GM23338 (cell line): ENCODE measurements at regions not wholly inside any gene's neighbourhood (a gene's known extent, or its start where the extent isn't known, plus 50 kb on each side); places are given as distances from the start of the nearest gene placed in this dataset.

Experiments
- ATAC-seq: fragments of 200-7000 bp; cut with Tn5 transposase; 3 replicates; pipeline ENCODE4 v1.9.1; 2020
- DNase-seq: peaks from one replicate; pipeline ENCODE4 v3.0.0-alpha.2; 2015; ENCODE audit warnings: low spot score
- H2AFZ ChIP-seq: fragments of 200-600 bp; sonication (generic); 2 replicates; pipeline ENCODE4 v1.8.0; 2016; ENCODE audit warnings: antibody characterized with exemption, mild to moderate bottlenecking, moderate library complexity
- H3F3A ChIP-seq: fragments of 200-600 bp; sonication (generic); replicated peaks from 2 replicates; pipeline ENCODE4 v1.8.0; 2017; ENCODE audit warnings: antibody characterized with exemption, mixed run types, low read depth
- H3K27ac ChIP-seq: fragments of 200-600 bp; sonication (generic); 2 replicates; pipeline ENCODE4 v1.6.1; 2016; ENCODE audit warnings: low read depth
- H3K27me3 ChIP-seq: fragments of 200-600 bp; sonication (generic); 2 replicates; pipeline ENCODE4 v1.8.0; 2016; ENCODE audit warnings: mild to moderate bottlenecking, mixed run types, moderate library complexity; ENCODE audit not compliant: insufficient read depth
- H3K36me3 ChIP-seq: fragments of 200-600 bp; sonication (generic); 2 replicates; pipeline ENCODE4 v1.8.0; 2016; ENCODE audit warnings: mild to moderate bottlenecking; ENCODE audit not compliant: insufficient read depth
- H3K4me1 ChIP-seq: fragments of 200-600 bp; sonication (generic); 2 replicates; pipeline ENCODE4 v1.8.0; 2016; ENCODE audit warnings: mild to moderate bottlenecking, moderate library complexity; ENCODE audit not compliant: insufficient read depth
- H3K4me2 ChIP-seq: fragments of 200-600 bp; sonication (generic); 2 replicates; pipeline ENCODE4 v1.7.1; 2017; ENCODE audit warnings: mixed run types
- H3K4me3 ChIP-seq: fragments of 200-600 bp; sonication (generic); 2 replicates; pipeline ENCODE4 v1.6.1; 2016; ENCODE audit warnings: mixed run types
- H3K79me2 ChIP-seq: fragments of 200-600 bp; sonication (generic); replicated peaks from 2 replicates; pipeline ENCODE4 v1.8.0; 2017; ENCODE audit warnings: mild to moderate bottlenecking; ENCODE audit not compliant: insufficient read depth
- H3K9me2 ChIP-seq: fragments of 200-600 bp; sonication (generic); 2 replicates; pipeline ENCODE4 v1.8.0; 2017; ENCODE audit not compliant: insufficient read depth
- H4K20me1 ChIP-seq: fragments of 200-600 bp; sonication (generic); replicated peaks from 2 replicates; pipeline ENCODE4 v1.8.0; 2017; ENCODE audit warnings: mild to moderate bottlenecking; ENCODE audit not compliant: insufficient read depth
- H3K27ac Mint-ChIP-seq: 2 replicates; pipeline ENCODE4 v1.8.0; 2020; ENCODE audit warnings: inconsistent platforms, mild to moderate bottlenecking, moderate library complexity, mixed read lengths
- H3K27me3 Mint-ChIP-seq: 3 replicates; pipeline ENCODE4 v1.8.0; 2022; ENCODE audit warnings: low read depth, mild to moderate bottlenecking, moderate library complexity, mixed read lengths, inconsistent platforms; ENCODE audit not compliant: insufficient read depth, poor library complexity
- H3K36me3 Mint-ChIP-seq: 3 replicates; pipeline ENCODE4 v1.8.0; 2021; ENCODE audit warnings: low read depth, mild to moderate bottlenecking, inconsistent platforms, moderate library complexity, mixed read lengths
- H3K4me1 Mint-ChIP-seq: 3 replicates; pipeline ENCODE4 v1.8.0; 2020; ENCODE audit warnings: mild to moderate bottlenecking, inconsistent platforms, mixed read lengths
- H3K4me3 Mint-ChIP-seq: 3 replicates; pipeline ENCODE4 v1.8.0; 2021; ENCODE audit warnings: moderate library complexity, mild to moderate bottlenecking, inconsistent platforms, mixed read lengths
- H3K9me3 Mint-ChIP-seq: 3 replicates; pipeline ENCODE4 v1.8.0; 2020; ENCODE audit warnings: moderate library complexity, mild to moderate bottlenecking, inconsistent platforms, mixed read lengths
- CREB1 ChIP-seq: fragments of 250-450 bp; sonication (Bioruptor Pico); IDR thresholded peaks from 2 replicates; pipeline ENCODE4 v1.5.0; 2020; ENCODE audit warnings: low read depth, mild to moderate bottlenecking, moderate library complexity
- EZH2 ChIP-seq: fragments of 200-600 bp; sonication (generic); IDR thresholded peaks from one replicate; pipeline ENCODE4 v1.8.0; 2017; ENCODE audit warnings: antibody characterized with exemption, mild to moderate bottlenecking, low read depth; ENCODE audit not compliant: unreplicated experiment
- EZH2phosphoT487 ChIP-seq: fragments of 200-600 bp; sonication (generic); IDR thresholded peaks from one replicate; pipeline ENCODE4 v1.8.1; 2018; ENCODE audit warnings: antibody characterized with exemption; ENCODE audit not compliant: unreplicated experiment
- JUNB ChIP-seq: IDR thresholded peaks from one replicate; pipeline ENCODE4 v1.6.1; 2016; ENCODE audit warnings: antibody characterized with exemption; ENCODE audit not compliant: unreplicated experiment
- NANOG ChIP-seq: IDR thresholded peaks from 2 replicates; pipeline ENCODE4 v1.6.1; 2016; ENCODE audit warnings: antibody characterized with exemption, borderline replicate concordance
- STAT1 ChIP-seq: IDR thresholded peaks from one replicate; pipeline ENCODE4 v1.6.1; 2016; ENCODE audit warnings: antibody characterized with exemption; ENCODE audit not compliant: unreplicated experiment
- ZNF114 ChIP-seq: fragments of 250-450 bp; sonication (Bioruptor Pico); IDR thresholded peaks from 2 replicates; pipeline ENCODE4 v1.5.0; 2020; ENCODE audit warnings: mild to moderate bottlenecking, moderate library complexity
- ZNF331 ChIP-seq: fragments of 250-450 bp; sonication (Bioruptor Pico); IDR thresholded peaks from 2 replicates; pipeline ENCODE4 v1.5.0; 2020; ENCODE audit warnings: low read depth, mild to moderate bottlenecking, moderate library complexity
- TF ChIP-seq, protein P1 (sequence below): IDR thresholded peaks from one replicate; pipeline ENCODE4 v1.6.1; 2018; ENCODE audit warnings: antibody characterized with exemption; ENCODE audit not compliant: unreplicated experiment
- TF ChIP-seq, protein P2 (sequence below): IDR thresholded peaks from 2 replicates; pipeline ENCODE4 v1.6.1; 2016; ENCODE audit warnings: antibody characterized with exemption
- TF ChIP-seq, protein P3 (sequence below), 2 experiments: fragments of 200-600 bp in 1 of 2; sonication (generic) in 1 of 2; conservative IDR thresholded peaks; 2 replicates each; pipeline versions ENCODE4 v1.5.1 to v1.6.1; 2016 to 2017; ENCODE audit warnings: antibody characterized with exemption in 2 of 2, low read depth in 2 of 2, mild to moderate bottlenecking in 2 of 2, moderate library complexity in 1 of 2

DNA sequence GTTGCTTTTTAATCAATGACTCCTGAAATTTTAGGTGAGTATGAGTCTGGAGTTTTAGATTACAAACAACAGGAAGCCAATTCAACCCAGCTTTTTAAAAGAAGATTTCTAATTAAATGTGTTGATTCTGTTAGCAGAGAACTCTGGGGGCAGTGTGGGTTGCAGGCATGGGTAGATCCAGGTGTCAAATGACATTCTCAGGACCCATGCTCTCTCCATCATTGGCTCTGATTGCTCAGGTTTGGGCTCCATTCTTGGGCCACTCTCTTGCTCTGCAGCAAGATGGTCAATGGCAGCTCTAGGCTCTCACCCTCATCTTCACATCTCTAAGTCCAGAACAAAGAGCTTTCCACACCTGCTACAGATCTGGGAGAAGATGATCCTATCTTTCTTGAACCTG is 463.7 kb downstream of the PREX1 start:
- H3K36me3 ChIP-seq, result no peaks in the 10 kb centered on the region
- H3K9me2 ChIP-seq, result no peaks in the 10 kb centered on the region
- no peaks in the 10 kb centered on the region for H3K4me1 ChIP-seq
- no peak overlapping the region for H3K4me3 ChIP-seq
- ATAC-seq (no peak), DNase-seq (no peak)
- H3K27me3 Mint-ChIP-seq, result peaks cover 9% of the 10 kb centered on the region
- H3K27me3 ChIP-seq, result no peaks in the 10 kb centered on the region
- no peak for TF ChIP-seq STAT1
- no peak for TF ChIP-seq JUNB
- TF ChIP-seq EZH2, result no peak
- no peak for TF ChIP-seq ZNF331
- TF ChIP-seq EZH2phosphoT487, result no peak
- no peak for TF ChIP-seq CREB1 (CRISPR knock-in tag)
- H3K36me3 Mint-ChIP-seq, result peaks cover 2% of the 10 kb centered on the region; the same call in 2 of the 3 replicates
- no peak overlapping the region for H3K4me2 ChIP-seq
- no peak overlapping the region for H3K4me3 Mint-ChIP-seq
- peaks cover 7% of the 10 kb centered on the region for H3K4me1 Mint-ChIP-seq
- H4K20me1 ChIP-seq, result no peaks in the 10 kb centered on the region
- H3K9me3 Mint-ChIP-seq, result peaks cover 10% of the 10 kb centered on the region
- H3K79me2 ChIP-seq, result no peaks in the 10 kb centered on the region
- no peaks in the 10 kb centered on the region for H3F3A ChIP-seq
- no peak overlapping the region for H3K27ac Mint-ChIP-seq
- H2AFZ ChIP-seq, result no peak overlapping the region
- no peak overlapping the region for H3K27ac ChIP-seq

DNA sequence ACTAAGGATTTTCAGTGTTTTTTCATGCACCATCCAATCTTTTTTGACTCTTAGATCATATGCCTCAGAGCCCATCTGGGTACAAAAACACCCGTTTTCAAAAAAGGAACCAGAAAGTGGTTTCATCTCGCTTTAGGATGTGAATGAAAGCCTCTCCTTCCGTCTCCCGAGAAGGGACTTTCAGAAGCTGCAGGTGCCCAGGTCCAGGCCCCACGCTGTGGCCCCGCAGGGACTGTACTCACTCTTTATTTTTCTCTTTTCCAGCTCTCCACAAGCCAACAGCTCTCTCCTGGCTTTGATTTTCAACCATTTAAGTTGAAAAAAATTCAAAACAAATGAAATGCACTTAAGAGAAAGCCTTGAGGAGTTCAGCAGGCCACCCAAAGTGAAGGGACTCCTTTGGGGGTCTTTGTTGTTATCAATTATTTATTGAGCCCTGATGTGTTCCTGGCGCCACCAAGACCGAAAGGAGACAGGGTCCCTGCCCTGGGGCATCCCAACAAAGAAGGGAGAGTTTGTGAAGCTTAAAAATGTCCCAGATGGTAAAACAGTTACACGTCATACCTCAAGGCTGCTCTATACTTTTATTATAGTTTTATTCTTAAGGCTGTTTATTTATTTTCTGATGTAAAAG is 467.3 kb downstream of the PREX1 start:
- Histone ChIP-seq H3K27ac (no peak overlapping the region), H3K9me2 (no peaks in the 10 kb centered on the region), H3K4me1 (no peaks in the 10 kb centered on the region), H3K27me3 (no peaks in the 10 kb centered on the region), H4K20me1 (no peaks in the 10 kb centered on the region), H3F3A (no peaks in the 10 kb centered on the region), H3K79me2 (no peaks in the 10 kb centered on the region), H3K4me3 (no peak overlapping the region), H2AFZ (peak overlapping the region; percentile 56; the same call in 1 of the 2 replicates), H3K4me2 (no peak overlapping the region), H3K36me3 (no peaks in the 10 kb centered on the region)
- Mint-ChIP-seq H3K27ac (no peak overlapping the region), H3K4me3 (no peak overlapping the region), H3K4me1 (peaks cover 5% of the 10 kb centered on the region; the same call in 2 of the 3 replicates), H3K36me3 (peaks cover 5% of the 10 kb centered on the region; the same call in 1 of the 3 replicates), H3K27me3 (peaks cover 9% of the 10 kb centered on the region), H3K9me3 (peaks cover 9% of the 10 kb centered on the region; the same call in 2 of the 3 replicates)
- ATAC-seq, result peak; percentile 58
- DNase-seq, result no peak
- TF ChIP-seq CREB1 (CRISPR knock-in tag) (no peak), JUNB (no peak), ZNF114 (CRISPR knock-in tag) (no peak), ZNF331 (no peak), NANOG (no peak), STAT1 (no peak)
- TF ChIP-seq, protein P1, sequence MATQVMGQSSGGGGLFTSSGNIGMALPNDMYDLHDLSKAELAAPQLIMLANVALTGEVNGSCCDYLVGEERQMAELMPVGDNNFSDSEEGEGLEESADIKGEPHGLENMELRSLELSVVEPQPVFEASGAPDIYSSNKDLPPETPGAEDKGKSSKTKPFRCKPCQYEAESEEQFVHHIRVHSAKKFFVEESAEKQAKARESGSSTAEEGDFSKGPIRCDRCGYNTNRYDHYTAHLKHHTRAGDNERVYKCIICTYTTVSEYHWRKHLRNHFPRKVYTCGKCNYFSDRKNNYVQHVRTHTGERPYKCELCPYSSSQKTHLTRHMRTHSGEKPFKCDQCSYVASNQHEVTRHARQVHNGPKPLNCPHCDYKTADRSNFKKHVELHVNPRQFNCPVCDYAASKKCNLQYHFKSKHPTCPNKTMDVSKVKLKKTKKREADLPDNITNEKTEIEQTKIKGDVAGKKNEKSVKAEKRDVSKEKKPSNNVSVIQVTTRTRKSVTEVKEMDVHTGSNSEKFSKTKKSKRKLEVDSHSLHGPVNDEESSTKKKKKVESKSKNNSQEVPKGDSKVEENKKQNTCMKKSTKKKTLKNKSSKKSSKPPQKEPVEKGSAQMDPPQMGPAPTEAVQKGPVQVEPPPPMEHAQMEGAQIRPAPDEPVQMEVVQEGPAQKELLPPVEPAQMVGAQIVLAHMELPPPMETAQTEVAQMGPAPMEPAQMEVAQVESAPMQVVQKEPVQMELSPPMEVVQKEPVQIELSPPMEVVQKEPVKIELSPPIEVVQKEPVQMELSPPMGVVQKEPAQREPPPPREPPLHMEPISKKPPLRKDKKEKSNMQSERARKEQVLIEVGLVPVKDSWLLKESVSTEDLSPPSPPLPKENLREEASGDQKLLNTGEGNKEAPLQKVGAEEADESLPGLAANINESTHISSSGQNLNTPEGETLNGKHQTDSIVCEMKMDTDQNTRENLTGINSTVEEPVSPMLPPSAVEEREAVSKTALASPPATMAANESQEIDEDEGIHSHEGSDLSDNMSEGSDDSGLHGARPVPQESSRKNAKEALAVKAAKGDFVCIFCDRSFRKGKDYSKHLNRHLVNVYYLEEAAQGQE, result no peak
- TF ChIP-seq, protein P2, sequence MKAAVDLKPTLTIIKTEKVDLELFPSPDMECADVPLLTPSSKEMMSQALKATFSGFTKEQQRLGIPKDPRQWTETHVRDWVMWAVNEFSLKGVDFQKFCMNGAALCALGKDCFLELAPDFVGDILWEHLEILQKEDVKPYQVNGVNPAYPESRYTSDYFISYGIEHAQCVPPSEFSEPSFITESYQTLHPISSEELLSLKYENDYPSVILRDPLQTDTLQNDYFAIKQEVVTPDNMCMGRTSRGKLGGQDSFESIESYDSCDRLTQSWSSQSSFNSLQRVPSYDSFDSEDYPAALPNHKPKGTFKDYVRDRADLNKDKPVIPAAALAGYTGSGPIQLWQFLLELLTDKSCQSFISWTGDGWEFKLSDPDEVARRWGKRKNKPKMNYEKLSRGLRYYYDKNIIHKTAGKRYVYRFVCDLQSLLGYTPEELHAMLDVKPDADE, result no peak
- TF ChIP-seq, protein P3, sequence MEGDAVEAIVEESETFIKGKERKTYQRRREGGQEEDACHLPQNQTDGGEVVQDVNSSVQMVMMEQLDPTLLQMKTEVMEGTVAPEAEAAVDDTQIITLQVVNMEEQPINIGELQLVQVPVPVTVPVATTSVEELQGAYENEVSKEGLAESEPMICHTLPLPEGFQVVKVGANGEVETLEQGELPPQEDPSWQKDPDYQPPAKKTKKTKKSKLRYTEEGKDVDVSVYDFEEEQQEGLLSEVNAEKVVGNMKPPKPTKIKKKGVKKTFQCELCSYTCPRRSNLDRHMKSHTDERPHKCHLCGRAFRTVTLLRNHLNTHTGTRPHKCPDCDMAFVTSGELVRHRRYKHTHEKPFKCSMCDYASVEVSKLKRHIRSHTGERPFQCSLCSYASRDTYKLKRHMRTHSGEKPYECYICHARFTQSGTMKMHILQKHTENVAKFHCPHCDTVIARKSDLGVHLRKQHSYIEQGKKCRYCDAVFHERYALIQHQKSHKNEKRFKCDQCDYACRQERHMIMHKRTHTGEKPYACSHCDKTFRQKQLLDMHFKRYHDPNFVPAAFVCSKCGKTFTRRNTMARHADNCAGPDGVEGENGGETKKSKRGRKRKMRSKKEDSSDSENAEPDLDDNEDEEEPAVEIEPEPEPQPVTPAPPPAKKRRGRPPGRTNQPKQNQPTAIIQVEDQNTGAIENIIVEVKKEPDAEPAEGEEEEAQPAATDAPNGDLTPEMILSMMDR (conservative IDR thresholded peaks at IDR 0.05; ENCODE audit: low read depth in 2 of 2), result no peak
